ENCODE measurements at regions not wholly inside any gene's neighbourhood (a gene's known extent, or its start where the extent isn't known, plus 50 kb on each side); places are given as distances from the start of the nearest gene placed in this dataset.
"Not testable (repeated sequence)": the region's sequence is repeated elsewhere in the genome, so short reads cannot be mapped to it uniquely, and the experiment has no call there.

- no peak for DNase-seq
Observed at GRCh38 chr16:65285128-65286048, 163.5 kb upstream of the CDH11 start.

GRCh38 chr16:65284626-65285025, 162.8 kb upstream of the CDH11 start:
- DNase-seq: no peak

- DNase-seq: peak in 1 of 2 experiments; percentile 18
Observed at GRCh38 chr16:65283181-65283651, 161.4 kb upstream of the CDH11 start.

- no peak for DNase-seq
Observed at GRCh38 chr16:65281586-65281985, 159.7 kb upstream of the CDH11 start.

- DNase-seq: no peak
Observed at GRCh38 chr16:65280845-65281512, 159.1 kb upstream of the CDH11 start.

- DNase-seq: no peak
Observed at GRCh38 chr16:65279576-65279975, 157.7 kb upstream of the CDH11 start.

GRCh38 chr16:65278874-65279273, 157.0 kb upstream of the CDH11 start:
- DNase-seq: no peak

- DNase-seq: no peak
Observed at GRCh38 chr16:65274566-65274965, 152.7 kb upstream of the CDH11 start.

GRCh38 chr16:65272699-65273414, 151.0 kb upstream of the CDH11 start:
- DNase-seq: no peak

GRCh38 chr16:65271996-65272395, 150.1 kb upstream of the CDH11 start:
- DNase-seq: no peak

- no peak for DNase-seq
Observed at GRCh38 chr16:65268331-65268730, 146.5 kb upstream of the CDH11 start.

GRCh38 chr16:65263896-65264295, 142.0 kb upstream of the CDH11 start:
- no peak for DNase-seq

- no peak for DNase-seq
Observed at GRCh38 chr16:65260746-65261145, 138.9 kb upstream of the CDH11 start.

- DNase-seq: no peak
Observed at GRCh38 chr16:65254144-65254543, 132.3 kb upstream of the CDH11 start.

- no peak for DNase-seq
Observed at GRCh38 chr16:65249768-65250167, 127.9 kb upstream of the CDH11 start.

- no peak for DNase-seq
Observed at GRCh38 chr16:65244787-65245186, 122.9 kb upstream of the CDH11 start.

GRCh38 chr16:65235339-65236177, 113.7 kb upstream of the CDH11 start:
- DNase-seq: no peak

- not testable (repeated sequence) for DNase-seq
Observed at GRCh38 chr16:65234721-65235320, 113.0 kb upstream of the CDH11 start.

- DNase-seq: no peak
Observed at GRCh38 chr16:65229191-65229662, 107.4 kb upstream of the CDH11 start.

- DNase-seq: no peak
Observed at GRCh38 chr16:65227150-65227835, 105.4 kb upstream of the CDH11 start.

- DNase-seq: no peak
Observed at GRCh38 chr16:65226077-65226476, 104.2 kb upstream of the CDH11 start.

Data from NCI-H524 (cell line).